H1 (cell line): ENCODE measurements at regions not wholly inside any gene's neighbourhood (a gene's known extent, or its start where the extent isn't known, plus 50 kb on each side); places are given as distances from the start of the nearest gene placed in this dataset.

Source experiments
- CTCF ChIA-PET: fragments of 300-600 bp; sonication (Branson Sonifier 250); formaldehyde crosslinking; loops from one replicate; lab custom pipeline; 2021; ENCODE audit not compliant: partially characterized antibody; lab: Charles Lee
- POLR2A ChIA-PET: fragments of 300-600 bp; sonication (Branson Sonifier 250); formaldehyde crosslinking; loops from one replicate; lab custom pipeline; 2021; ENCODE audit warnings: inconsistent platforms; ENCODE audit not compliant: partially characterized antibody; lab: Charles Lee
- DNase-seq, 2 experiments: peaks; one replicate each; pipeline versions ENCODE4 v3.0.0 to v3.0.0-alpha.2; 2010 to 2022; ENCODE audit warnings: low spot score in 2 of 2, low read depth in 1 of 2, mixed read lengths in 1 of 2
- FAIRE-seq: peaks from 2 replicates; lab custom pipeline; 2011; peaks lifted over from hg19 to GRCh38; lab: Jason Lieb, UNC
- H2AFZ ChIP-seq: 2 replicates; pipeline ENCODE4 v1.8.1; 2012; ENCODE audit warnings: low read length, inconsistent platforms
- H2AK5ac ChIP-seq: 2 replicates; pipeline ENCODE4 v1.6.1; 2013; ENCODE audit warnings: low read depth, low read length
- H2BK120ac ChIP-seq: replicated peaks from 2 replicates; pipeline ENCODE3; 2013; ENCODE audit warnings: low read depth, low read length, inconsistent platforms
- H2BK12ac ChIP-seq: 2 replicates; pipeline ENCODE4 v1.6.1; 2013; ENCODE audit warnings: low read depth, low read length
- H2BK15ac ChIP-seq: 2 replicates; pipeline ENCODE4 v1.6.1; 2013; ENCODE audit warnings: low read length
- H2BK20ac ChIP-seq: 2 replicates; pipeline ENCODE4 v1.6.1; 2013; ENCODE audit warnings: low read length
- H2BK5ac ChIP-seq: 2 replicates; pipeline ENCODE4 v1.6.1; 2013; ENCODE audit warnings: low read depth, low read length
- H3K14ac ChIP-seq: 2 replicates; pipeline ENCODE4 v1.6.1; 2013; ENCODE audit warnings: inconsistent platforms; ENCODE audit not compliant: insufficient read length
- H3K18ac ChIP-seq: 2 replicates; pipeline ENCODE4 v1.6.1; 2013; ENCODE audit warnings: low read length; ENCODE audit errors: extremely low read depth
- H3K23ac ChIP-seq: 2 replicates; pipeline ENCODE4 v1.6.1; 2013; ENCODE audit warnings: inconsistent platforms; ENCODE audit not compliant: insufficient read length
- H3K23me2 ChIP-seq: 2 replicates; pipeline ENCODE4 v1.6.1; 2013; ENCODE audit warnings: low read depth, low read length
- H3K27ac ChIP-seq: 2 replicates; pipeline ENCODE4 v1.6.1; 2011; ENCODE audit warnings: low read depth, low read length, inconsistent platforms
- H3K27me3 ChIP-seq, 4 experiments: replicated peaks in 1 of 4; 1 replicate in 1 of 4; 2 replicates in 3 of 4; pipeline versions ENCODE4 v1.6.1 to v1.8.1; 2011 to 2013; ENCODE audit warnings: low read length in 3 of 4, mild to moderate bottlenecking in 3 of 4, inconsistent platforms in 2 of 4, mixed read lengths in 2 of 4, moderate library complexity in 1 of 4; ENCODE audit not compliant: control insufficient read depth in 3 of 4, insufficient read depth in 3 of 4; ENCODE audit errors: extremely low read depth in 1 of 4
- H3K36me3 ChIP-seq, 4 experiments: 2 replicates each; pipeline versions ENCODE4 v1.6.1 to v1.8.1; 2011 to 2013; ENCODE audit warnings: mild to moderate bottlenecking in 4 of 4, low read length in 3 of 4, moderate library complexity in 2 of 4, control low read depth in 1 of 4, inconsistent platforms in 1 of 4; ENCODE audit not compliant: insufficient read depth in 4 of 4, control insufficient read depth in 2 of 4
- H3K4ac ChIP-seq: replicated peaks from 2 replicates; pipeline ENCODE3; 2013; ENCODE audit warnings: low read length, low read depth, mixed read lengths, inconsistent platforms; ENCODE audit not compliant: insufficient read length
- H3K4me1 ChIP-seq, 4 experiments: replicated peaks in 1 of 4; 1 replicate in 1 of 4; 2 replicates in 3 of 4; pipeline versions ENCODE4 v1.6.1 to v1.8.1; 2011 to 2013; ENCODE audit warnings: low read length in 3 of 4, inconsistent platforms in 2 of 4, mixed read lengths in 1 of 4; ENCODE audit not compliant: insufficient read depth in 4 of 4, control insufficient read depth in 3 of 4
- H3K4me2 ChIP-seq, 2 experiments: 2 replicates each; pipeline versions ENCODE4 v1.6.1 to v1.8.1; 2011 to 2013; ENCODE audit warnings: low read depth in 2 of 2, low read length in 2 of 2, control low read depth in 1 of 2, inconsistent platforms in 1 of 2, mild to moderate bottlenecking in 1 of 2; ENCODE audit not compliant: insufficient read depth in 1 of 2
- H3K4me3 ChIP-seq, 4 experiments: fragments of 200-600, 300-600 bp in 1 of 4; sonication (generic), shearing (Covaris generic), sonication (Bioruptor Twin) in 1 of 4; 2 replicates each; pipeline versions ENCODE4 v1.5.1 to v1.8.1; 2011 to 2016; ENCODE audit warnings: low read length in 4 of 4, low read depth in 3 of 4, control low read depth in 2 of 4, inconsistent platforms in 2 of 4, mild to moderate bottlenecking in 2 of 4, mixed read lengths in 1 of 4, moderate library complexity in 1 of 4; ENCODE audit not compliant: insufficient read depth in 2 of 4; ENCODE audit errors: extremely low read depth in 1 of 4
- H3K56ac ChIP-seq: replicated peaks from 2 replicates; pipeline ENCODE3; 2013; ENCODE audit warnings: low read depth, mild to moderate bottlenecking, mixed read lengths, low read length, inconsistent platforms; ENCODE audit not compliant: insufficient read length
- H3K79me1 ChIP-seq: 2 replicates; pipeline ENCODE4 v1.6.1; 2013; ENCODE audit warnings: low read depth, low read length, control low read depth
- H3K79me2 ChIP-seq, 2 experiments: 2 replicates each; pipeline versions ENCODE4 v1.6.1 to v1.8.1; 2012 to 2013; ENCODE audit warnings: low read length in 2 of 2, mild to moderate bottlenecking in 2 of 2, inconsistent platforms in 1 of 2; ENCODE audit not compliant: insufficient read depth in 2 of 2, control insufficient read depth in 1 of 2
- H3K9ac ChIP-seq, 4 experiments: replicated peaks in 1 of 4; 1 replicate in 1 of 4; 2 replicates in 3 of 4; pipeline versions ENCODE4 v1.6.1 to v1.8.1; 2011 to 2013; ENCODE audit warnings: low read depth in 3 of 4, low read length in 3 of 4, control low read depth in 2 of 4, mild to moderate bottlenecking in 2 of 4, moderate library complexity in 2 of 4, inconsistent platforms in 1 of 4; ENCODE audit errors: extremely low read depth in 1 of 4
- H3K9me3 ChIP-seq, 2 experiments: 2 replicates each; pipeline versions ENCODE4 v1.6.1 to v1.8.1; 2012 to 2013; ENCODE audit warnings: mild to moderate bottlenecking in 2 of 2, moderate library complexity in 2 of 2, control low read depth in 1 of 2, inconsistent platforms in 1 of 2, low read depth in 1 of 2, low read length in 1 of 2, mixed read lengths in 1 of 2; ENCODE audit not compliant: insufficient read depth in 2 of 2
- H4K20me1 ChIP-seq, 2 experiments: replicated peaks in 1 of 2; 2 replicates each; pipeline versions ENCODE3 to v1.8.1; 2011 to 2013; ENCODE audit warnings: inconsistent platforms in 2 of 2, low read length in 2 of 2, mild to moderate bottlenecking in 1 of 2; ENCODE audit not compliant: insufficient read depth in 2 of 2, control insufficient read depth in 1 of 2
- H4K5ac ChIP-seq: 2 replicates; pipeline ENCODE4 v1.6.1; 2013; ENCODE audit warnings: low read length, low read depth, mixed read lengths, inconsistent platforms; ENCODE audit not compliant: insufficient read length
- H4K8ac ChIP-seq: 2 replicates; pipeline ENCODE4 v1.8.0; 2013; ENCODE audit warnings: mild to moderate bottlenecking, moderate library complexity, low read length, inconsistent platforms; ENCODE audit not compliant: insufficient read depth; ENCODE audit errors: extremely low read depth
- H4K91ac ChIP-seq: replicated peaks from 2 replicates; pipeline ENCODE3; 2013; ENCODE audit warnings: low read length, mixed read lengths, inconsistent platforms; ENCODE audit not compliant: insufficient read length
- BACH1 ChIP-seq: IDR thresholded peaks from 2 replicates; pipeline ENCODE4 v1.6.1; 2012; ENCODE audit warnings: low read length, improper control_type of control experiment
- CREB1 ChIP-seq: IDR thresholded peaks from 2 replicates; pipeline ENCODE4 v1.6.1; 2012; ENCODE audit warnings: inconsistent platforms
- JUND ChIP-seq: IDR thresholded peaks from 2 replicates; pipeline ENCODE4 v1.6.1; 2011; ENCODE audit warnings: mild to moderate bottlenecking, improper control_type of control experiment, low read length
- POLR2AphosphoS5 ChIP-seq: IDR thresholded peaks from 2 replicates; pipeline ENCODE4 v1.6.1; 2011; ENCODE audit warnings: low read depth, low read length
- RXRA ChIP-seq: IDR thresholded peaks from 2 replicates; pipeline ENCODE4 v1.6.1; 2011; ENCODE audit warnings: low read depth, mild to moderate bottlenecking, low read length, moderate library complexity; ENCODE audit not compliant: insufficient read depth
- SP4 ChIP-seq: IDR thresholded peaks from 2 replicates; pipeline ENCODE4 v1.6.1; 2012; ENCODE audit warnings: low read length, inconsistent platforms
- WGBS, 2 experiments: shearing (Covaris generic) in 1 of 2; methylation state at CpG; one replicate each; pipeline versions ENCODE4 v1.1.6 to v1.1.7; 2013 to 2015; ENCODE audit warnings: low lambda C conversion rate in 2 of 2, mixed read lengths in 2 of 2, inconsistent platforms in 1 of 2, low coverage in 1 of 2, missing lambda C conversion rate in 1 of 2; ENCODE audit not compliant: insufficient replicate concordance in 2 of 2, insufficient coverage in 1 of 2, insufficient read length in 1 of 2; ENCODE audit errors: extremely low coverage in 1 of 2, missing lambda C conversion rate in 1 of 2; 5-methylcytosine and 5-hydroxymethylcytosine counted together
- TF ChIP-seq, protein P1 (sequence below): IDR thresholded peaks from 2 replicates; pipeline ENCODE4 v1.6.1; 2011; ENCODE audit warnings: low read depth, mild to moderate bottlenecking, low read length; ENCODE audit not compliant: insufficient read depth

DNA sequence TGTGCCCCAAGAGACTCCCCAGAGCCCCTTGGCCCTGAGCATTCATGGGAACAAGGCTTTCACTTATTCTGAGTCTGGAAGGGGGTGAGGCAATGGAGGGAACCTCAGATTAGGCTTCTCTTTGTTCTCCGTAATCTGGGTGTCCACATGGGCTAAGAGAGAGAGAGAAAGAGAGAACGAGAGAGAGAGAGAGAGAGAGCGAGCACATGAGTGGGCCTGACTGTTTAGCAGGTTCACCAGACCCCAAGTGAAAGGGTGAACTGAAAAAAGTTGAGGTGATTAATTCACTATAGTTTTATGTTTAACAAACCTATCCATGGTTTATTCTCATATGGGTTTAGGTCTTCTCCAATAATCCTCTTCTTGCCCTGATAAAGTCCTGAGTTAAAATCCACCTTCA lies 183.4 kb upstream of the VASH1 start:
- TF ChIP-seq JUND (no peak), SP4 (no peak), RXRA (no peak), CREB1 (no peak), POLR2AphosphoS5 (no peak), BACH1 (no peak)
- TF ChIP-seq, protein P1, sequence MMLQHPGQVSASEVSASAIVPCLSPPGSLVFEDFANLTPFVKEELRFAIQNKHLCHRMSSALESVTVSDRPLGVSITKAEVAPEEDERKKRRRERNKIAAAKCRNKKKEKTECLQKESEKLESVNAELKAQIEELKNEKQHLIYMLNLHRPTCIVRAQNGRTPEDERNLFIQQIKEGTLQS: no peak
- TF ChIP-seq, all 59 proteins: peak for 0
- Histone ChIP-seq H3K4ac (no peak overlapping the region), H3K79me1 (no peaks in the 10 kb centered on the region), H2AK5ac (no peak overlapping the region), H3K23me2 (no peaks in the 10 kb centered on the region), H2BK20ac (no peak overlapping the region), H3K14ac (no peak overlapping the region), H3K9ac (no peak overlapping the region), H2BK12ac (no peak overlapping the region), H3K18ac (no peak overlapping the region), H3K27ac (no peak overlapping the region), H3K36me3 (no peaks in the 10 kb centered on the region), H3K23ac (no peak overlapping the region), H3K4me2 (no peak overlapping the region), H3K27me3 (no peaks in the 10 kb centered on the region), H2BK5ac (no peak overlapping the region), H3K4me3 (no peak overlapping the region), H4K5ac (no peak overlapping the region), H2BK15ac (no peak overlapping the region), H3K9me3 (no peaks in the 10 kb centered on the region), H3K4me1 (no peaks in the 10 kb centered on the region), H4K8ac (no peak overlapping the region), H2BK120ac (no peak overlapping the region), H3K56ac (no peak overlapping the region), H2AFZ (no peak overlapping the region), H4K91ac (no peak overlapping the region), H4K20me1 (no peaks in the 10 kb centered on the region), H3K79me2 (no peaks in the 10 kb centered on the region)
- ChIA-PET POLR2A (no interaction called here), CTCF (interaction anchor here (0.6 to 2.1 kb wide), 3 partner anchors 12 to 116 kb away, joined by 5 to 12 read pairs (median 5); no protein-coding TSS in a partner anchor)
- FAIRE-seq (no peak), DNase-seq (no peak)
- WGBS, 2 experiments: 90% methylated on average over 2 of the region's 3 CpGs; no CpG with 5 or more reads in 1 of the 2 experiments
